ENCODE measurements at regions not wholly inside any gene's neighbourhood (a gene's known extent, or its start where the extent isn't known, plus 50 kb on each side); places are given as distances from the start of the nearest gene placed in this dataset.

DNA sequence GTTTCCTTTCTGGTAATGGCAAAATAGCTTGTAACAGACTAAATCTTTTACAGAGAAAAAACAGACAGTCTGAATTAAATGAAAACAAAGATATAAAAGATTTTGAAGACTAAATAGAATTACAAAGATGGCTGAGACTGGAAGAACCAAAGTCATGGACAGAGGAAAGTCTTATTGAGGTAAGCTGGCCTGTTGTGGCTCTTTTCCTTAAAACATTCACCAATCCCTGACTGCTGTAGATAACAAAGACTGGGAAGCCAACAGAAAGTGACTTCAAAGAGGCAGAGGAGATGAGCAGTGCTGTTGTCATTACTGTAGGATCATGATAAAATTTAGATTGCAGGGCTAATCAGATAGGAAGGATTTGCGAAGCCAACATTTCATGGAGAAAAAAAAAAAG lies 517.0 kb downstream of the KIF2B start:
- no peak for TF ChIP-seq POLR2A (IDR thresholded peaks at IDR 0.05)
- TF ChIP-seq, protein P1, sequence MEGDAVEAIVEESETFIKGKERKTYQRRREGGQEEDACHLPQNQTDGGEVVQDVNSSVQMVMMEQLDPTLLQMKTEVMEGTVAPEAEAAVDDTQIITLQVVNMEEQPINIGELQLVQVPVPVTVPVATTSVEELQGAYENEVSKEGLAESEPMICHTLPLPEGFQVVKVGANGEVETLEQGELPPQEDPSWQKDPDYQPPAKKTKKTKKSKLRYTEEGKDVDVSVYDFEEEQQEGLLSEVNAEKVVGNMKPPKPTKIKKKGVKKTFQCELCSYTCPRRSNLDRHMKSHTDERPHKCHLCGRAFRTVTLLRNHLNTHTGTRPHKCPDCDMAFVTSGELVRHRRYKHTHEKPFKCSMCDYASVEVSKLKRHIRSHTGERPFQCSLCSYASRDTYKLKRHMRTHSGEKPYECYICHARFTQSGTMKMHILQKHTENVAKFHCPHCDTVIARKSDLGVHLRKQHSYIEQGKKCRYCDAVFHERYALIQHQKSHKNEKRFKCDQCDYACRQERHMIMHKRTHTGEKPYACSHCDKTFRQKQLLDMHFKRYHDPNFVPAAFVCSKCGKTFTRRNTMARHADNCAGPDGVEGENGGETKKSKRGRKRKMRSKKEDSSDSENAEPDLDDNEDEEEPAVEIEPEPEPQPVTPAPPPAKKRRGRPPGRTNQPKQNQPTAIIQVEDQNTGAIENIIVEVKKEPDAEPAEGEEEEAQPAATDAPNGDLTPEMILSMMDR (IDR thresholded peaks at IDR 0.05): no peak
- TF ChIP-seq EP300 (IDR thresholded peaks at IDR 0.05): no peak

Measured in stomach (tissue), 4 donors.